B cell (primary cell): ENCODE measurements at regions not wholly inside any gene's neighbourhood (a gene's known extent, or its start where the extent isn't known, plus 50 kb on each side); places are given as distances from the start of the nearest gene placed in this dataset.

ENCODE experiments used
- EZH2 ChIP-seq: IDR thresholded peaks from 2 replicates; pipeline ENCODE4 v1.6.1; 2012; ENCODE audit warnings: borderline replicate concordance, low read depth, mild to moderate bottlenecking, moderate library complexity, low read length; ENCODE audit not compliant: insufficient read depth, poor library complexity, severe bottlenecking
- TF ChIP-seq, protein P1 (sequence below): fragments of 200-600 bp; IDR thresholded peaks from one replicate; pipeline ENCODE4 v1.8.0; 2022; ENCODE audit warnings: antibody characterized with exemption, mild to moderate bottlenecking

- no peak for TF ChIP-seq EZH2
- TF ChIP-seq, protein P1, sequence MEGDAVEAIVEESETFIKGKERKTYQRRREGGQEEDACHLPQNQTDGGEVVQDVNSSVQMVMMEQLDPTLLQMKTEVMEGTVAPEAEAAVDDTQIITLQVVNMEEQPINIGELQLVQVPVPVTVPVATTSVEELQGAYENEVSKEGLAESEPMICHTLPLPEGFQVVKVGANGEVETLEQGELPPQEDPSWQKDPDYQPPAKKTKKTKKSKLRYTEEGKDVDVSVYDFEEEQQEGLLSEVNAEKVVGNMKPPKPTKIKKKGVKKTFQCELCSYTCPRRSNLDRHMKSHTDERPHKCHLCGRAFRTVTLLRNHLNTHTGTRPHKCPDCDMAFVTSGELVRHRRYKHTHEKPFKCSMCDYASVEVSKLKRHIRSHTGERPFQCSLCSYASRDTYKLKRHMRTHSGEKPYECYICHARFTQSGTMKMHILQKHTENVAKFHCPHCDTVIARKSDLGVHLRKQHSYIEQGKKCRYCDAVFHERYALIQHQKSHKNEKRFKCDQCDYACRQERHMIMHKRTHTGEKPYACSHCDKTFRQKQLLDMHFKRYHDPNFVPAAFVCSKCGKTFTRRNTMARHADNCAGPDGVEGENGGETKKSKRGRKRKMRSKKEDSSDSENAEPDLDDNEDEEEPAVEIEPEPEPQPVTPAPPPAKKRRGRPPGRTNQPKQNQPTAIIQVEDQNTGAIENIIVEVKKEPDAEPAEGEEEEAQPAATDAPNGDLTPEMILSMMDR: no peak
Observed at GRCh38 chr4:45883421-45883820, 240.4 kb downstream of the GABRG1 start.
